Peyer's patch (tissue), 4 donors: ENCODE measurements at regions not wholly inside any gene's neighbourhood (a gene's known extent, or its start where the extent isn't known, plus 50 kb on each side); places are given as distances from the start of the nearest gene placed in this dataset.

Experiments used
- POLR2A ChIP-seq, 2 donors: fragments of 450-650 bp; IDR thresholded peaks; one replicate each; pipeline ENCODE4 v1.5.1; 2017; ENCODE audit warnings: antibody characterized with exemption in 2 of 2, mild to moderate bottlenecking in 2 of 2, moderate library complexity in 2 of 2
- TF ChIP-seq, protein P1 (sequence below), 6 experiments: fragments of 450-650 bp in 4 of 6; fragments of 200-600 bp in 2 of 6; sonication (generic) in 1 of 6; IDR thresholded peaks; one replicate each; pipeline ENCODE4 v1.5.1; 2017 to 2019; ENCODE audit warnings: antibody characterized with exemption in 6 of 6, mild to moderate bottlenecking in 3 of 6, moderate library complexity in 1 of 6

DNA sequence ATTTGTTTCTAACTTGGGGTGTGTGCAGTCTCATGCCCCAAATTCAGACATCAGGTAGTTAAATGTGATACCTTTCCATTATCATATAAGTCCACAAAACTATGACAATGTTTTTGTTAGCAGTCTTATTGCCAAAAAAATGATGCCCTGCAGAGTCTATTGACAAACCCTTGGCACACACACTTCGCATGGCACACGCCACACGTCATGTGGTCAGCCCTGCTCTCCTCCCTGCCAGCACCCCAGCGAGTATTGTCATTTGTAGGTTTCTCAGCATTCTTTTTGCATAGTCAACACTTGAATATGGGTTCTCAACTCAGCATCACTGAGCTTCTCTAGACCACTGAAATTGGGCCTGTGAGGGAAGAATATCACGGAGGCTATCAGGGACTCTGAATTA, 356.0 kb downstream of the INHBA start:
- no peak for TF ChIP-seq POLR2A (IDR thresholded peaks at IDR 0.05)
- TF ChIP-seq, protein P1, sequence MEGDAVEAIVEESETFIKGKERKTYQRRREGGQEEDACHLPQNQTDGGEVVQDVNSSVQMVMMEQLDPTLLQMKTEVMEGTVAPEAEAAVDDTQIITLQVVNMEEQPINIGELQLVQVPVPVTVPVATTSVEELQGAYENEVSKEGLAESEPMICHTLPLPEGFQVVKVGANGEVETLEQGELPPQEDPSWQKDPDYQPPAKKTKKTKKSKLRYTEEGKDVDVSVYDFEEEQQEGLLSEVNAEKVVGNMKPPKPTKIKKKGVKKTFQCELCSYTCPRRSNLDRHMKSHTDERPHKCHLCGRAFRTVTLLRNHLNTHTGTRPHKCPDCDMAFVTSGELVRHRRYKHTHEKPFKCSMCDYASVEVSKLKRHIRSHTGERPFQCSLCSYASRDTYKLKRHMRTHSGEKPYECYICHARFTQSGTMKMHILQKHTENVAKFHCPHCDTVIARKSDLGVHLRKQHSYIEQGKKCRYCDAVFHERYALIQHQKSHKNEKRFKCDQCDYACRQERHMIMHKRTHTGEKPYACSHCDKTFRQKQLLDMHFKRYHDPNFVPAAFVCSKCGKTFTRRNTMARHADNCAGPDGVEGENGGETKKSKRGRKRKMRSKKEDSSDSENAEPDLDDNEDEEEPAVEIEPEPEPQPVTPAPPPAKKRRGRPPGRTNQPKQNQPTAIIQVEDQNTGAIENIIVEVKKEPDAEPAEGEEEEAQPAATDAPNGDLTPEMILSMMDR (IDR thresholded peaks at IDR 0.05) = no peak
